Sigmoid colon (tissue), 3 donors: ENCODE measurements at regions not wholly inside any gene's neighbourhood (a gene's known extent, or its start where the extent isn't known, plus 50 kb on each side); places are given as distances from the start of the nearest gene placed in this dataset.

Experiments used
- CTCF ChIP-seq, 4 experiments: fragments of 450-650 bp in 3 of 4; fragments of 200-600 bp in 1 of 4; IDR thresholded peaks; one replicate each; pipeline ENCODE4 v1.5.1; 2016 to 2019; ENCODE audit warnings: antibody characterized with exemption in 4 of 4, mild to moderate bottlenecking in 3 of 4, moderate library complexity in 2 of 4
- POLR2A ChIP-seq, 2 donors: fragments of 450-650 bp; IDR thresholded peaks; one replicate each; pipeline ENCODE4 v1.6.1; 2016; ENCODE audit warnings: antibody characterized with exemption in 2 of 2, mild to moderate bottlenecking in 2 of 2, moderate library complexity in 2 of 2

- TF ChIP-seq CTCF (IDR thresholded peaks at IDR 0.05) (no peak), POLR2A (IDR thresholded peaks at IDR 0.05) (no peak)
Measured at GRCh38 chr10:32153252-32153651, 97.0 kb upstream of the KIF5B start.
